Activated effector memory CD4-positive, alpha-beta T cell treated with Interleukin-2 at 50 U/mL for 16 hours (primary cell): ENCODE measurements at regions not wholly inside any gene's neighbourhood (a gene's known extent, or its start where the extent isn't known, plus 50 kb on each side); places are given as distances from the start of the nearest gene placed in this dataset.

Experiments
- DNase-seq: peaks from one replicate; pipeline ENCODE4 v3.0.0-alpha.2; 2020

DNA sequence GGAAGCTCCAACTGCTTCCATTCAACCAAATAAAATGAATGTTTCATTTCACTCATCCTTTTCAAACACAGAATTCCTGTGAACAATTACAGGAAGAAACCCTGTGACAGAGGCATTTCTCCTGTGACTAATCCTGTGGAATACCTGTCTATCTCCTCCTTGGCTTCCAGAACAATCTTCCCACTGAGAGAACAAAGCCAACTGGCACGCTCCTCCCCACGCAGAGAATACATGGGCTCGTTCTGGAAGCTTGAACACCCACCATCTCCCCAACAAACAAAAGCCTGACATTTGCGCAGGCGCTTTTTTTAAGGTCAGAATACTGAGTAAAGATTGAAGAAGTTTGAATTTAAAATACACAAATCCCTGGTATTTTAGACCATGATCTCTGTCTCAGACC, 104.7 kb upstream of the SLC66A3 start:
- no peak for DNase-seq

DNA sequence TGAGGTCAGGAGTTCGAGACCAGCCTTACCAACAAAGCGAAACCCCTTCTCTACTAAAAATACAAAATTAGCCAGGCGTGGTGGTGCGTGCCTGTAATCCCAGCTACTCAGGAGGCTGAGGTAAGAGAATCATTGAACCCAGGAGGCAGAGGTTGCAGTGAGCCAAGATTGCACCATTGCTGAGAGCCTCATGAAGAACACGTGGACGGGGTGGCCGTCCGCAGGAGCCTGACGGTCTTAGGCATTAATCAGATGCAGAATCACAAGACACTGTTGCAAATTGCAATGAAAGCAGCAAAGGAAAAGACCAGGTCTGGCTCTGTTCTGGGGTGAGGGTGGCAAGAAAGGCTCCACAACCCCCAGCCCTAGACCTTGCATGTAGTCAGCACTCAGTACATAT, 104.0 kb upstream of the SLC66A3 start:
- no peak for DNase-seq

DNA sequence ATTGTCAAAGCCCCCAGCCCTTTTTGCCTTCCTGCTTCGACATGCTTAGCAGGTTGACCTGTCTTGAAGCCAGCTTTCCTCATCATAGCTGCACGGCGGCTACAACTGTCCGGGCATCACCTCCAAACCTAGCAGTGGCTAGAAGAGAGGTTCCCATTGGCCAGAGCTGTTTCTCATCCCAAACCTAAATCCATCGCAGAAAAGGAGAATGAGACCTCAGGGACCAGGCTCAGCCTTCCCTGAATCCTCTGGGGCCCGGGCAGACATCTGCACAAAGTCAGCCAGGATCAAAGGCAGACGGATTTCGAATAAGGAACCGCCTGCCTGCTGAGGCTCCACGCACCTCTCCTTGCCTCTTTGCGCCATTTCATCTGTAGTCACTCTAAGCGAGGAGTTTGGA, 101.7 kb upstream of the SLC66A3 start:
- no peak for DNase-seq

DNA sequence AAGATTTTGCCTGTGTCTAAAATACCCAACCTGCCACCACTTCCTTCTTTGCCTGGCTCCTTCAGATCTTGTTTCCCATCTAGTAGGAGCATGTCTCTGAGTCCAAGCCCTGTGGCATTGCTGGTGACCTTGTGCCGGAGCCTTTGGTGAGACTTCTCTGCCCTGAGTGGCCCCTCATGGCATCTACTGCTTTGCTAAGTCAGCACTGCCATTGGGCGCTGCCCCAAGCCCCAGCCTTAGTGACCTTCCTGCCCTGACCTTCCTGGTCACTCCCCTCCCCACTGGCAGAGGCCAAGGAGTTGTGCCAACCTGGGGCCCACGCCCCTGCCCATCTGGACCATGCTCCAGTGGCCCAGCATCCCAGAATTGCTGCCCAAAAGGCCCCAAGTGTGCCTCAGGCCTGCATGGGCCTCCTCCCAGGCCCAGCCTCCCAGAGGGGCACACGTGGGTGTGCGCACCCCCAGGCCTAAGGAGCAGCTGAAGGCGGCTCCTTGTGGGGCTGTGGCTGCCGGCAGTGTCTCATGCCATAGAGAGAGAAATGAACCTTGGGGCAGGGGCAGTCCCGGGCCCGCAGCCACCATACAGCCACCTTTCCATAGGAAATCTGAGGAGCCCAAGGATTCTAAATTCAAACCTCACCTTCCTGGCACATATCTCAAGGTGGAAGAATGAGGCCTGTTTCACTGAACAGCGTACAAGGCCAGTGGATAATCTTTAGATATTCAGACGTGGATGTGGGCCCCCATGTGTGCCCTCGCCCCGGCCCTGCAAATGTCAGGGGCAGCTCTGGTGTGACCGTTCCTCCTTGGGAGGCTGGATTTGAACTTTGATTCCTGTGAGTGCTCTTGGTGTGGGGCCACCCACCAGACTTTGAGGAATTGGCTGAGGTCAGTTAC, 100.2 kb upstream of the SLC66A3 start:
- no peak for DNase-seq

DNA sequence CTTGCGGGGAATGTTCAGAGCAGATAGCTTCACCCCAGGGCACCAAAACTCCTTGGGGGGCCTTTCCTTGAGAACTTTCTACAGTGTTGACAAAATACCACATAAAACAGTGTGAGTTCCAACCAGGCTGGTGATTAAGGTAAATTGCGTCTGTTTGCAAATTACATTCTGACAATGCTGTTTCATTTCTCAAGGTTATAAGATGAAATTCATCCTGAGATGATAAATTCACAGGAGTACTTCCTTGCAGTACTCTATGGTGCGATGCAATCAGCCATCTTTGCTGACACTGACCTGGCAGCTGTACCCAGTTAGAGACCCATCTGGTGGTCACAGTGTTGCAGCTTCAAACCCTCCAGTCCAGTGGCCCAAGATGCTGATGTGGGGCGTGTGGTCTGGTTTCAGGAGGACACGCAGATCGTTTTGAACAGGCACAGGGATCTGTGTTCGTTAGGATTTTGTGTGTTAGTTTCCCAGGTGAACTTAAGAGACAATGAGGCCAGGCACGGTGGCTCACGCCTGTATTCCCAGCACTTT, 99.5 kb upstream of the SLC66A3 start:
- no peak for DNase-seq

DNA sequence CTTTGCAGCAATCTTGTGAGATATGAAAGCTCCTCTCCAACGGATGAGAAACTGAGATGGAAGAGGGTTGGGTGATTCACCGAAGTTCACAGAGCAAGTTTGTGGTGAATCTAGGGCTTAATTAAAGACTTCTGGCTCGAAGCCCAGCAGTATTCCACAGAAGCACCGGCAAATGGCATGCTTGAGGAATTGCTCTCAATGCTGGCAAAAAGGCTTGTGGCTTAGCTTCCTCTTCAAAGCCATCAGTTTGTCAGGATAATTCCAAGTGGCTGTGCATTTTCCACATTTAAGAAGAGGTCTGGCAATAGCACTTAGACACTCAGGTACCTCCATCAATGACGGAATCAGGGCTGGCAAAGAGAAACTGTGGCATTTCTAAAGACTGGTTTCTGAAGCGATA, 98.7 kb upstream of the SLC66A3 start:
- DNase-seq = no peak

DNA sequence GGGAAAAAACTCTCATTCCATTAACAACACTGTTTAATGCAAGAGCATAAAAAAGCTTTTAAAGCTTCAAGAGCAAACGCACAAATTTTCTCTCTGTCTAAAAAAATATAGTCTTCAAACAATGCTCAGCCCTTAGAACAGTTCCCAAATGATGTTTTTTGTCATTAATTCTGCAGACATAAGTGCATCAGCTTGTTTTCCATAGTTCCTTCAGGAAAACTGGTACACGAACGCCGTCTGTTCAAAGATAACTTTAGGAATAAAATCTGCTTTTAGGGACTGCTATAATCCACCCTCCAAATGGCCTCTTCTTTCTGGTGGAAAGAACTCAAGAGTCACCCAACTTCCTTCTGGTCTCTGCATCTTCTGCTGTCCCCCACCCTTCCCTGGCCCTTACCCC, 98.2 kb upstream of the SLC66A3 start:
- DNase-seq = no peak

DNA sequence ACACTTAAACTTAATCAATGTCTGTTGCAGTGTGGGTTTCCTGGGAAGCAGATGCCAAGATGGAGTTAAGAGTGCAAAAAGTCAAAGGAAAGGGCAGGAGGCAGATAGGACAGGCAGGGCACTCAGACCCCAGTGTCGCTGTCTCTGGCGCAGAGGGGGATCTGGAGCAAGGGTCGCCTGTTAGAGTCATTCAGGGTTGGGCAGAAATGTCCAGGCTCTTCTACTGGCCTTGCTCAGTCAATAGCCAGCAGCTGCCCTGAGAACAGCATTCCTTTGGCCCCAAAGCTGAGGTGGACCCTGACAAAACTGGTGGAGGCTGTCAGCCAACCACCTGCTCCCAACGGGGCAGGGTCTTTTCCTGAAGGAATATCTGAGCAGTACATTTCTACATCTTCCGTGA, 97.1 kb upstream of the SLC66A3 start:
- DNase-seq = no peak

DNA sequence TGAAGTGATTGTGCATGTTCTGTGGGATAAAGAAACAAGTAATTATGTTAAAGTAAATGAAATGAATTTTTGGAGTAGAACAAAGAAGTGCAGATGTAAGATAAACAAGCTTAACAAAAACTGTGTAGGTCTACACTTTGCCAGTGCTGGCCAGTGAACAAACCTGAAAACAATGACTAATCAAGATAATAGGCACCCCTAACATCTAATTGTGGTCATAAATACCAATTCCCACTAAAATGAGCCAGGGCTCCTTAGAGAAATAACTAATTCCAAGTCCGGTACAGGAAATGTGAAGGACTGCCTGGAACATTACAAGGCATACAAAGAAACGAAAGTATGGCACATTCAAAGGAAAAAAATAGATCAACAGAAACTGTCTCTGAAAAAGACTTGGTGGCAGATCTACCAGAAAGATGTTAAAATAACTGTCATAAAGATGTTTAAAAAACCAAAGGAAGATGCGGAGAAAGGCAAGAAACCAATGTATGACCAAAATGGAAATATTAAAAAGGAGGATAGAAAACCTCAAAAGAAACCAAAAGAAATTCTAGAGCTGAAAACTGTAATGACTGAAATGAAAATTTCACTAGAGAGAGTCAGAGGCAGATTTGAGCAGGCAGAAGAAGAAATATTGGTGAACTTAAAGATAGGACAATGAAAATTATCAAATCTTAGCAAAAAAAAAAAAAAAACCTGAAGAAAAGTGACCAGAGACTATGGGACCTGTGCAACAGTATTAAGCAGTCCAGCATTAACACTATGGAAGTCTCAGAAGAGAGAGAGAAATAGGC, 94.7 kb upstream of the SLC66A3 start:
- no peak for DNase-seq

DNA sequence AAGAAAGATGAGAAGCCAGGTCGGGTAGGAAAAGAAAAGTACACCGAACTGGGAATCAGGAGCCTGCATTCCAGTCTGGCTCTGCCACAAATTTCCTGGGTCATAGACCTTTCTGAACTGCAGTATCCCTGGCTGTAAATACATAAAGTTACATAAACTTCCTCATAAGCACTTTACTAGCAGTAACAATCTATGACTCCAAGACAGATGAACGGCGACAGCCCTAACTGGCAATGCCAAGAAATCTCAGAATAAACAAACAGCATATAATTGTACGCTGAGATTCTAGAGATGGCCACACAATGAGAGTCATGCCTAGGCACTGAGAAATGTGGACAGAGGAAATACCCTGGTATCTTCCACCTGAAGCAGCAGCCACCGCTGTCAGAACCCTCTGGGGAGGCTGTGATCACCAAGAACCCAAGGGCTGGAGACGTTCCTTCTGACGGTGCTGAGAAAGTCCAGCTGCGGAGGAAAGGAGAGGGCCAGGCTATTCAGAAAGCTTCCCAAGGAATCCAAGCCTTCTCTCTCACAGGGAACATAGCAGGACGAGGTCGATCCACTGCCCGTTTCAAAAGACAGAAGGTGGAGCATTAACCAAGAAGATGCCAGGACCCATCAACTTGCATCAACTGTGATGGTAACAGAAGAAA, 89.3 kb upstream of the SLC66A3 start:
- DNase-seq = no peak

DNA sequence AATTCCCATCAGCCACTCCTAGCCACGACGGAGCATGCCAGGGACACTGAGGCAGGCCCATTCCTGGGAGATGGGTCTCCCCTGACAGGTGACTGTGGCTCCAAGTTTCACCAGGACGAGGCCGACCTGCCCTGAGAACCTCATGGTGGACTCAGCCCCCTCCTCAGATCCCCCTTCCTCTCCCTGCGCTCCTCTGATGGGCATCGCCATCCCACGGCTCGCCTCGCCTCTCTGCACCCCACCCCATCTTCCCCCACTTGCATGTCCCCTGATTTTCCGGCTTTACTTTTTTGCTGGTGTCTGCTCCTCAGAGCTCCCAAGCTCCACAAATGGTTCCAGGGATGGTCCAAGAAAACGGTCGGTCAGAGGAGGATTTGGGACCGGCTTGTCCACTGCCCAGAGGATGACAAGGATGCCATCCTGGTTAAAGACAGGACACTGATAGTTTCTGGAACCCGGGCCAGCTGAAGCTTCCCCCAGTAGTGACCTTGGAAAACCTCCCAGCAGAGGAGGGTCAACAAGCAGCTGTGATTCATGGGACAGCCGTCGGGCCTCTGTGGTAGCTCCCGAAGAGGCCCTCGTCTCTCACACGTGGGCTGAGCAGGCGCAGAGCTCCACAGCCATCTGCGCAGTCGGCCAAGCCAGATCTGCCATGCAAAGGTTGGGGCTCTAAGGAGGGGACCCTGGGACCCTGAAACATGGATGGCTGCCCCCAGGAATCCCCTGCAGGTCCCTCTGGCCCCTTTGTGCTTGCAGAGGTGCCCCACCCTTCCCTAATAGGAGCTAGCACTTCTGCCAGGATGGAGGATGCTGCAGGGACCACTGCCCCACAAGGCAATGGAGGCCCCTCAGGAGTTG, 87.8 kb upstream of the SLC66A3 start:
- no peak for DNase-seq

DNA sequence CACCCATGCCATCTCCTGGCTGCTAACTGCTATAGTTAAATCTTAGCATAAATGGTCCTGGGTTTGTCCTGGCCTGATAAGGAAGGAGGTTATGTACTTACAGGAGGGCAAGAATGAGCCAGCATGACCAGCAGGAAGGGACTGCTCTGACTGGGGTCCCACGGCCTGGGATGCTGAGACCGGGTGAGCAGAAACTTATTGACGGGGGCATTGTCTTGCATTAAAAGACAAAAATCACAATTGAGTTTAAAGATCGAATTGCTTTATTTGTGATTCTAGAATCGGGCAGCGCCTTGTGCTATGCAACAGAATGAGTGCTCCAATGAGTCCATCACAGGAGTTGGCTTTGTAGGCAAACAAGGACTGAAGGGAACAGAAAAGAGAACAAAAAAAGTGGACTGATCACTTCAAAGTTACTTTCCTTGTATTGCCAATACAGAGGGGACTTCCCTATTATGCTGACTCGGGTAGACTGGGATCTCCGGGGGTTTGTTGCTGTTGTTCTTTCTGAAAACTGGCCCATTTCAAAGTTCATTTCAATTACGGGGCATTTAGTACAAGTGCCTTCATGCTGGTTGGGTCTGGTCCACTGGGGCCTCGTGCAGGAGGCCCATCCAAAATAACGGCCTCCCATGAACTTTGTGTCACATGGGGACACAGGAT, 87.1 kb upstream of the SLC66A3 start:
- no peak for DNase-seq

DNA sequence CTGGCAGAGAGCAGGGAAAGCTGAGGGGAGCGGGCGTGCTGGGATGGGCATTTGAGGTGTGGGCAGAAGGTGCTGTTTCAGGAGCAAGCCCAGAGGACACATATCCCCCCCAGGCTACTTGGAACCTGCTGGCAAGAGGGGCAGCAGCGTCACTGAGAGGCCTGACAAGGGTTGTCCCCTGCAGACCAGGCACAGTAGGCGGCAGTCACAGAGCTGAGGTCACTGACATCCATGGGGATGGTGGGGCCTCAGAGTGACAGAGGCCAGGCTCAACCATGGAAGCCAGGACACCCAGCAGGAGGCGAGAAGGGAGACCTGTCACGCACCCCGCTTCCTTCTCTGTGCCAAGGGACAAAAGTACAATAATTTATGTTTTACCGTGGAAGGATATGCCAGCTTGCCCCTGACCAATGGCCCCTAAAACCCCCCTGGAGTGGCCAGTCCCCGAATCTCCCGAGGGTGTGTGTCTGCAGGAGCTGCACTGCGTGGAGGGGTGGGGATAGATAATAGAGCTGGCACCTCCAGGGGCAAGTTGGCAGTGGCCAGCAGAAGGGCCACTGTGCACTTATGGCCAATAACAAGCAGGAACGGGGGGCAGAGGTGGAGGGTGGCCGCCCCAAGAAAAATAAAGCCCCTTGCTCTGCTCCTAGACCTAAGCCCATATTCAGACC, 86.3 kb upstream of the SLC66A3 start:
- no peak for DNase-seq

DNA sequence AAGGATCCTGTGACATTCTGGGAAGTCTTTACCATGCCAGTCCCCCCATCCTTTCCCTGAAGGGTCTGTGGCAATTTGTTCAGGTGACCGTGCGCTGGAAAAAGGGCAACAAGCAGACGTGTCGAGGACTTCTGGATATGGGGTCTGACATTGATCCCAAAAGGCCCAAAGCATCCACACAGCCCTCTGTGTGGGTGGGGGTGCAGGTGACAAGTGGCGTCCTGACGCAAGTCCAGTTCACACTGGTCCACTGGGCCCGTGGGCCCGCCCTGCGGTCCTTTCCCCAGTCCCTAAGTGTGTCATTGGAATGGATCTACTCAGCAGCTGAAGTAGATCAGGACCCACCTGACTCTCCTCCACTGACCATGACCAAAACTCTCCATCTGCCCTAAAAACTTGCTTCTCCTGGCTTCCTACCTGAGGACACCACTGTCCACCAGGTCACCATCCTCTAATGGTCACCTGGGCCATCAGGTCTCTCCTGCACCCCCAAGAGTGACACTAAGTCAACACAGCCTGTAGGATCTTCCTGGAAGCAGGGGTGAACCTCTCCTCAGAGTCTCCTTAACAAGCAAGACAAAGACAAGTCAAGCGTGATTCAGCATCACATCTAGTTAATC, 85.6 kb upstream of the SLC66A3 start:
- DNase-seq = no peak

DNA sequence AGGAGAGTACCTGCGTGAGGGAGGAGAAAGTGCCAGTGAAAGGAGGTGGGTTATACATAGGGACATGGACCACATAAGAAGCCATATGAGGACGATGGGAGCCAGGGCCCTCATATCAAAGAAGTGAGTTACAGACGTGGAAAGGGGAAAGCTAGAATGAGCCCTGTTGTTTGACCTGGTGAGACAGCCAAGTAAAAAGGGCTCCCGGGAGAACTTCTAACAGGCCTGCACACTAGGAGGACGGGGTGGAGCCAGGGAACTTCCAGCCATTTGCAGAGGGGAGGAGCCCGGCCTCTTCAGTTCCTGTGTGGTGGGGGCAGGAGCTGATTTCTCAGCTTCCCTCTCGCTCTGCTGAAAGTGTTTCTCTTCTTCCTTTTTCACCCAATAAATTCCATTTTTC, 84.1 kb upstream of the SLC66A3 start:
- no peak for DNase-seq

DNA sequence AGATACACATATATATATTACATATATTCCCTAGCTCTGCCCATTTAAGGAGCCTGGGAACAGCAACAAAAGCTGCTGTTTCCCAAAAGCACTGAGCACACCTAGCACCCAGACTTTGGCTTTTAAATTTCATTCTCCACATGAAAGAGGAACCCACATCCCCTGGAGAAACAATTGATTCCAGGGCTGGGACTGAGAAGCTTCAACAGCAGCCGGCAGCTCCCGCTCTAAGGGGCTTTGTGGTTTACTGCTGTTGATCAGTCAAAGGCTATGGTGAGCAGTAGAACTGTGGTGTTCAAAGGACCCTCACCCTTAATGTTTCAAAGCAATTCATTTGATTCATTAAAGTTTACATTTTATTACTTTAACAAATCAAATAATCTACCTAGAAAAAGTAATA, 83.3 kb upstream of the SLC66A3 start:
- DNase-seq = no peak

DNA sequence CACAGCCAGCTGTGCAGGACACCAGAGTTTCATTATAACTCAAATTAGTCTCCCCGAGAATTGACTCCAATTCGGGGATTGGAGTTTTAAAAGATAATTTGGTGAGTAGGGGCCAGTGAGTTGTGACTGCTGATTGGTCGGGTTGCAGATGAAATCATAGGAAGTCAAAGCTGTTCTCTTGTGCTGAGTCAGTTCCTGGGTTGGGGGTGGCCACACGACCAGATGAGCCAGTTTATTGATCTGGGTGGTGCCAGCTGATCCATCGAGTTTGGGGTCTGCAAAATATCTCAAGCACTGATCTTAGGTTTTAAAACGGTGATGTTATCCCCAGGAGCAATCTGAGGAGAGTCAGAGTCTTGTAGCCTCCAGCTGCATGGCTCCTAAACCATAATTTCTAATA, 82.7 kb upstream of the SLC66A3 start:
- no peak for DNase-seq

DNA sequence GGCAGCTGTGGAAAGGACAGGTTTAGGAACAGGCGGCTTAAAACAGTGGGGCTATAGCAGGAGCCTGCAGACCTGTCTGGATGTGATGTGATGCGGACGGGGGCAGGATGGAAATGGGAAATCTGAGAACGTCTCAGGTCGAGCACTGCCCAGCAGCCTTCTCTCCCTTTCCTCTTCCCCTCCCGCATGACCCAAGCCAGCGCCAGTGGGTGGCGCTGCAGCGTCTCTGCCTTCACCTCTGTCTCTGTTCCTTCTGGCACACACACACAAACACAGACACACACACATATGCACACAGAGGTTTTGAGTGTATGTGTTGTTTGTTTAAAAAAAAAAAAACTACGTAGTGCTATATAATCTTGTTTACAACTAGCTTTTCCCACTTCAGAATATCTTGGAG, 82.0 kb upstream of the SLC66A3 start:
- no peak for DNase-seq

DNA sequence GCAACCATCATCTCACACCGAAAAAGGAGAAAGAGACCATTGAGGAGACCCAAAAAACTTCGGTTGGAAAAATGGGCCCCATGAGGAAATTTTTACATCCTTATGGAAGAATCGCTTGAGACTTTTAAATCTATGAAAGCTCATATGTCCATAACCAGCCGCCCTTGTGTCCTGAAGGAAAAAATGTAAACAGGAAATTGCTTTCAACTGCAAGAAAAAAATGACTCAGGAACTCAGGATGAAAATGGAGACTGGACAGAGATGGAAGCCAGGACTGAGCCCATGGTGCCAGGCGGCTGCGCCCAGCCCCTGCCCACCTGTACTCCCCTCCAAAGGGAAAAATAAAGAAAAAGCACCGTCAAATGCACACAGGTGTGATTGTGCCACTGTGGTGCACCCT, 81.5 kb upstream of the SLC66A3 start:
- no peak for DNase-seq

DNA sequence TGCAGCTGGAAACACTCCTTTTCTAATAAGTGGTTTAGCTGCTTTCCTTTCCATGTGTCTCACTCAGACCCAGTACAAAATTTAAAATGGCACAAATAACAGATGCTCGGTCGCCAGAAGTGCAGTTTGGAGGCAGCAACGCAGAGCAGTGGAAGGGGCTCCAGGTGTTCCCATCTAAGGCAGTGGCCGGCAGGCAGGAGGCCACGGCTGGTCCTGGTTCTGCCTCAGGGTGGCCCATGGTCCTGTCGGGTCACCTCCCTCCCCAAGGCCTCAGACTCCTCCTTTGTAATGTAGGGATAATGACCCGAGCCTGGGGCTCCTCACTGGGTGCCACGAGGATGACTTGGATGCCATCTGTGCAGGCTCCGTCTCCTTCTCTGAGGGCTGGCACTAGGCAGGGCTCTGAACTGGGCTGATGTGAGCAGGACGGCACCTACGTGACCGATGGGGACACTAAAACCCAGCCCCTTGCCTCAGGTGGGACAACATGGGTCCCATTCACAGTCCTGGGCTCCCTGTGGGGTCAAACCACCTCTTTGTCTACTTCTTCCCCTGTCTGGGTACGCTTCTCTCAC, 80.9 kb upstream of the SLC66A3 start:
- DNase-seq = no peak

DNA sequence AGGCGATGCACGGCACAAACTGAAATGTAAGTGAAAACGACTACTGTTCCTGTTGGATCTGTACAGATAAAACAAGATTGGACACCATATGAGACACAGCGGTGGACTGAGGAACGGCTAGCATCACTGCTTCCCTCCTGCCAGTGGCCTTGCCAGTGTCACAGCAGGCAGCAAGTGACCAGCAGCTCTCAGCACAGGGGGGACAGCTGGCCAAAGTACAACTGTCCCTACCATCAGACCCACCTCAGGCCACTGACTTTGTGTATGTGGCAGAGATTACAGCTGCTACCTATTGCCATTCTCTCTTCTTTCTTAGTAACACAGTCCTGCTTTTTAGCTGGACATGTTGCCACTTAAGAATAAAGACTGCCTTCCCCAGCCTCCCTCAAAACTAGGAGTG, 80.0 kb upstream of the SLC66A3 start:
- no peak for DNase-seq
